ENCODE measurements at regions not wholly inside any gene's neighbourhood (a gene's known extent, or its start where the extent isn't known, plus 50 kb on each side); places are given as distances from the start of the nearest gene placed in this dataset.

DNA sequence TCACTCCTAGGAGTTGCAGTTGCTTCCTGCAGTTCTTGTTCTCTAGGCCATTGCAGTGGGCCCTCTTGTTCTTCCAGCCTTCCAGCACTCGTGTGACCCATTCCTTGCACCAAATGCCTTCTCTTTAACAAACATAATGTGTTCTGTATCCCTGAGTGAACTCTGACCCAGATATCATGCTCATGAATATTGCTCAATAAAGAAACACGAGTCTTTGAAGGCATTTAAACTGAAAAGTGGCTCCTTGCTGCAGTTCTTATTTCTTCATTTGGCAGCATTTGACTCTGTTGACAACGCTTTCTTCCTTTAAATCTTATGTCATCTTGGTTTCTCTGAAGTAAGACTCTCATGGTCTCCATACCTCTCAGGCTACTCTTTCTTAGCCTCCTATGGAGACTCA, 100.7 kb upstream of the PDE4B start:
- Histone ChIP-seq H2AK5ac (ENCODE audit: low read length, severe bottlenecking) (no peak overlapping the region), H2BK120ac (ENCODE audit: low read depth, low read length) (no peak overlapping the region), H3K14ac (ENCODE audit: low read length in 2 of 2) (no peak overlapping the region), H3K9ac (ENCODE audit: low read length) (no peak overlapping the region), H3K4me1 (ENCODE audit: control insufficient read depth, insufficient read depth, low read depth, low read length) (no peaks in the 10 kb centered on the region), H2AFZ (ENCODE audit: low read depth, low read length) (no peak overlapping the region), H3K23ac (ENCODE audit: low read length in 2 of 2) (no peak overlapping the region), H3K27ac (ENCODE audit: low read length, poor library complexity, severe bottlenecking) (no peak overlapping the region), H2BK5ac (ENCODE audit: low read depth, low read length, poor library complexity, severe bottlenecking) (no peak overlapping the region), H3K4ac (ENCODE audit: low read depth in 1 of 2, low read length in 2 of 2) (no peak overlapping the region), H3K18ac (ENCODE audit: low read depth in 1 of 2, low read length in 2 of 2) (no peak overlapping the region), H3K4me2 (ENCODE audit: low read length, poor library complexity, severe bottlenecking) (no peak overlapping the region), H3K36me3 (ENCODE audit: control insufficient read depth in 1 of 2, insufficient read depth in 2 of 2, low read depth in 1 of 2, low read length in 2 of 2) (no peaks in the 10 kb centered on the region), H4K8ac (ENCODE audit: low read length) (no peak overlapping the region), H2BK12ac (ENCODE audit: low read length in 2 of 2) (no peak overlapping the region), H3K4me3 (ENCODE audit: insufficient read depth in 1 of 2, low read depth in 1 of 2, low read length in 2 of 2) (no peak overlapping the region), H3K9me3 (ENCODE audit: control insufficient read depth, low read length) (no peaks in the 10 kb centered on the region), H3K79me1 (replicated peaks; ENCODE audit: low read length, poor library complexity, severe bottlenecking) (no peaks in the 10 kb centered on the region), H4K91ac (ENCODE audit: low read length) (no peak overlapping the region), H3K27me3 (ENCODE audit: control insufficient read depth in 1 of 2, insufficient read depth in 1 of 2, low read length in 2 of 2) (no peaks in the 10 kb centered on the region), H2BK15ac (ENCODE audit: low read depth, poor library complexity, severe bottlenecking) (no peak overlapping the region)
- no peak for DNase-seq
- WGBS, result 86% methylated on average over 3 of the region's 3 CpGs

DNA sequence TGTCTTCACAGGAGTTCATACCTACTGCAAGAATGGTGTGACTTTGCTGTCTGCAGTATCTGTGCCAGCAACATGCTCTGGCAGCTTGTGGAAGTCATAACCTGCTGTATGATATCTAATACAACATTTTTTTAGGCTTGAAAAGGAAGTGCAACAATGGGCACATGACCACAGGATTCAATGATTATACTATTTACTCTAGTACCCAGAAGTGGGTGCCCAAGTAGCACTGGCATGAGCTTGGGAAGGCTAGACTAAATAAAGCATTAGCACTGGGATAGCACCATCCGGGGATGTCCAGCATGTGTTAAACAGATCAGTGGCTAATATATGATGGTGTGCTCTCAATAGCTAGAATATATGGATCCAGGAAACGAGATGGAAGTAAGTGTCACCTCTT, 98.6 kb upstream of the PDE4B start:
- 71% methylated on average over 2 of the region's 2 CpGs for WGBS

DNA sequence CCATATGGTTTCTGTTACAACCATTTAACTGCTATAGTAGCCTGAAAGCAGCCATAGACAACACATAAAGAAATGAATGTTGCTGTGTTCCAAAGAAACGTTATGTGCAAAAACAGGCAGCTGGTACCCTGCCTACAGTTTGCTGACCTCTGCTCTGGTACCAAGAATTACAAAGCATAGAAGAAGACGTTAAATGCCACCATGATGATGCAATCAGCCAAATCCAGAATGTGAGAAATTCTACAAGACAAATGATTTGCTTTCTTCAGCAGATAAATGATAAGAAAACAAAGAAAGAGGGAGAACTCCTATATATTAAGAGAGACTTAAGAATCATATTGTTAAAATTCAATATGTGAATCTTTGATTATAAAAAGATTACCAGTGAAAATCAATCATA, 97.8 kb upstream of the PDE4B start:
- Histone ChIP-seq H4K8ac (ENCODE audit: low read length) (no peak overlapping the region), H3K79me1 (replicated peaks; ENCODE audit: low read length, poor library complexity, severe bottlenecking) (no peaks in the 10 kb centered on the region), H3K9me3 (ENCODE audit: control insufficient read depth, low read length) (no peaks in the 10 kb centered on the region), H2BK12ac (ENCODE audit: low read length in 2 of 2) (no peak overlapping the region), H3K4ac (ENCODE audit: low read depth in 1 of 2, low read length in 2 of 2) (no peak overlapping the region), H2AFZ (ENCODE audit: low read depth, low read length) (no peak overlapping the region), H2BK120ac (ENCODE audit: low read depth, low read length) (no peak overlapping the region), H4K91ac (ENCODE audit: low read length) (no peak overlapping the region), H3K27ac (ENCODE audit: low read length, poor library complexity, severe bottlenecking) (no peak overlapping the region), H3K14ac (ENCODE audit: low read length in 2 of 2) (no peak overlapping the region), H3K36me3 (ENCODE audit: control insufficient read depth in 1 of 2, insufficient read depth in 2 of 2, low read depth in 1 of 2, low read length in 2 of 2) (no peaks in the 10 kb centered on the region), H3K27me3 (ENCODE audit: control insufficient read depth in 1 of 2, insufficient read depth in 1 of 2, low read length in 2 of 2) (no peaks in the 10 kb centered on the region), H2AK5ac (ENCODE audit: low read length, severe bottlenecking) (no peak overlapping the region), H3K23ac (ENCODE audit: low read length in 2 of 2) (no peak overlapping the region), H3K4me1 (ENCODE audit: control insufficient read depth, insufficient read depth, low read depth, low read length) (no peaks in the 10 kb centered on the region), H3K4me3 (ENCODE audit: insufficient read depth in 1 of 2, low read depth in 1 of 2, low read length in 2 of 2) (no peak overlapping the region), H2BK15ac (ENCODE audit: low read depth, poor library complexity, severe bottlenecking) (no peak overlapping the region), H3K18ac (ENCODE audit: low read depth in 1 of 2, low read length in 2 of 2) (no peak overlapping the region), H3K9ac (ENCODE audit: low read length) (no peak overlapping the region), H2BK5ac (ENCODE audit: low read depth, low read length, poor library complexity, severe bottlenecking) (no peak overlapping the region), H3K4me2 (ENCODE audit: low read length, poor library complexity, severe bottlenecking) (no peak overlapping the region)
- WGBS, result 90% methylated on average over 1 of the region's 2 CpGs
- DNase-seq, result no peak

More for the DNA sequence above, 98.6 kb upstream of the PDE4B start:
- no peak overlapping the region for H2AK5ac ChIP-seq (ENCODE audit: low read length, severe bottlenecking)
- H4K8ac ChIP-seq (ENCODE audit: low read length), result no peak overlapping the region
- no peak overlapping the region for H4K91ac ChIP-seq (ENCODE audit: low read length)
- H3K27ac ChIP-seq (ENCODE audit: low read length, poor library complexity, severe bottlenecking), result no peak overlapping the region
- H3K18ac ChIP-seq (ENCODE audit: low read depth in 1 of 2, low read length in 2 of 2), result no peak overlapping the region
- H2BK5ac ChIP-seq (ENCODE audit: low read depth, low read length, poor library complexity, severe bottlenecking), result no peak overlapping the region
- H3K79me1 ChIP-seq (replicated peaks; ENCODE audit: low read length, poor library complexity, severe bottlenecking), result no peaks in the 10 kb centered on the region
- no peak overlapping the region for H3K4me3 ChIP-seq (ENCODE audit: insufficient read depth in 1 of 2, low read depth in 1 of 2, low read length in 2 of 2)
- H2BK12ac ChIP-seq (ENCODE audit: low read length in 2 of 2), result no peak overlapping the region
- no peak overlapping the region for H3K23ac ChIP-seq (ENCODE audit: low read length in 2 of 2)
- H3K27me3 ChIP-seq (ENCODE audit: control insufficient read depth in 1 of 2, insufficient read depth in 1 of 2, low read length in 2 of 2), result no peaks in the 10 kb centered on the region
- H3K4ac ChIP-seq (ENCODE audit: low read depth in 1 of 2, low read length in 2 of 2), result no peak overlapping the region
- no peak overlapping the region for H3K4me2 ChIP-seq (ENCODE audit: low read length, poor library complexity, severe bottlenecking)
- H2AFZ ChIP-seq (ENCODE audit: low read depth, low read length), result no peak overlapping the region
- no peaks in the 10 kb centered on the region for H3K36me3 ChIP-seq (ENCODE audit: control insufficient read depth in 1 of 2, insufficient read depth in 2 of 2, low read depth in 1 of 2, low read length in 2 of 2)
- H3K14ac ChIP-seq (ENCODE audit: low read length in 2 of 2), result no peak overlapping the region
- no peak for DNase-seq
- no peaks in the 10 kb centered on the region for H3K4me1 ChIP-seq (ENCODE audit: control insufficient read depth, insufficient read depth, low read depth, low read length)
- H3K9me3 ChIP-seq (ENCODE audit: control insufficient read depth, low read length), result no peaks in the 10 kb centered on the region
- no peak overlapping the region for H3K9ac ChIP-seq (ENCODE audit: low read length)
- H2BK15ac ChIP-seq (ENCODE audit: low read depth, poor library complexity, severe bottlenecking), result no peak overlapping the region
- no peak overlapping the region for H2BK120ac ChIP-seq (ENCODE audit: low read depth, low read length)

DNA sequence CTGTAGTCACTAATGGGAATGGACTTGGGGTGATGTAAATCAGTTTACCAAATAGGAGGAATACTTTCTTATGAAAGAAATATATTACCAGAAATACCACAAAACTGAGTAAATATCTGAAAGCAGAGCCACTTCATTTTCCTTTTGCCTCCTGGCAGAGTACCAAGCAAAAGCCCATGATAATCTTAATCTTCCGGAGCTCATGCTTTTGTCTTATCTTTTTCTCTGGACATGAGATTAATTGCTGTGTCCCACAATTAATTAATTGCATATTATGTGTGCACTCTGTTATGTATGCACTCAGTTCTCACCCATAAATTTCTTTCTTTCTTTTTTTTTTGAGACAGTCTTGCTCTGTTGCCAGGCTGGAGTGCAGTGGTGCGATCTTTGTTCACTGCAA, 94.1 kb upstream of the PDE4B start:
- Histone ChIP-seq H2BK120ac (ENCODE audit: low read depth, low read length) (no peak overlapping the region), H3K18ac (ENCODE audit: low read depth in 1 of 2, low read length in 2 of 2) (no peak overlapping the region), H3K4me1 (ENCODE audit: control insufficient read depth, insufficient read depth, low read depth, low read length) (no peaks in the 10 kb centered on the region), H3K4ac (ENCODE audit: low read depth in 1 of 2, low read length in 2 of 2) (no peak overlapping the region), H3K23ac (ENCODE audit: low read length in 2 of 2) (no peak overlapping the region), H3K4me3 (ENCODE audit: insufficient read depth in 1 of 2, low read depth in 1 of 2, low read length in 2 of 2) (no peak overlapping the region), H3K27me3 (ENCODE audit: control insufficient read depth in 1 of 2, insufficient read depth in 1 of 2, low read length in 2 of 2) (peaks cover 0 to 6% of the 10 kb centered on the region in 2 experiments), H3K14ac (ENCODE audit: low read length in 2 of 2) (no peak overlapping the region), H3K9ac (ENCODE audit: low read length) (no peak overlapping the region), H4K91ac (ENCODE audit: low read length) (no peak overlapping the region), H2BK12ac (ENCODE audit: low read length in 2 of 2) (no peak overlapping the region), H2AK5ac (ENCODE audit: low read length, severe bottlenecking) (no peak overlapping the region), H2AFZ (ENCODE audit: low read depth, low read length) (no peak overlapping the region), H3K9me3 (ENCODE audit: control insufficient read depth, low read length) (no peaks in the 10 kb centered on the region), H3K36me3 (ENCODE audit: control insufficient read depth in 1 of 2, insufficient read depth in 2 of 2, low read depth in 1 of 2, low read length in 2 of 2) (no peaks in the 10 kb centered on the region), H4K8ac (ENCODE audit: low read length) (no peak overlapping the region), H3K4me2 (ENCODE audit: low read length, poor library complexity, severe bottlenecking) (no peak overlapping the region), H2BK5ac (ENCODE audit: low read depth, low read length, poor library complexity, severe bottlenecking) (no peak overlapping the region), H2BK15ac (ENCODE audit: low read depth, poor library complexity, severe bottlenecking) (no peak overlapping the region), H3K79me1 (replicated peaks; ENCODE audit: low read length, poor library complexity, severe bottlenecking) (no peaks in the 10 kb centered on the region), H3K27ac (ENCODE audit: low read length, poor library complexity, severe bottlenecking) (no peak overlapping the region)
- DNase-seq, result no peak
- 100% methylated on average over 1 of the region's 2 CpGs for WGBS
